ENCODE measurements at regions not wholly inside any gene's neighbourhood (a gene's known extent, or its start where the extent isn't known, plus 50 kb on each side); places are given as distances from the start of the nearest gene placed in this dataset.

GRCh38 chr11:134577751-134578395, 165.8 kb upstream of the B3GAT1 start:
- Mint-ChIP-seq H3K27me3 (peaks cover 8 to 32% (median 19%) of the 10 kb centered on the region in 5 donors), H3K4me1 (peaks cover 0 to 6% (median 0%) of the 10 kb centered on the region in 7 donors), H3K36me3 (no peaks in the 10 kb centered on the region), H3K27ac (no peak overlapping the region), H3K4me3 (no peak overlapping the region), H3K9me3 (peaks cover 0 to 2% (median 0%) of the 10 kb centered on the region in 11 donors)
- intact Hi-C loops (cut with micrococcal nuclease): no loop called here
- POLR2A ChIA-PET: no interaction called here
- H3K4me1 ChIP-seq (ENCODE audit: control insufficient read depth in 2 of 2, insufficient read depth in 2 of 2, low read length in 2 of 2): no peaks in the 10 kb centered on the region
- DNase-seq (no peak), ATAC-seq (no peak)
- H3K27me3 ChIP-seq (ENCODE audit: control insufficient read depth in 2 of 2, insufficient read depth in 2 of 2, low read length in 2 of 2): no peaks in the 10 kb centered on the region
- H3K36me3 ChIP-seq (ENCODE audit: control insufficient read depth in 2 of 3, insufficient read depth in 3 of 3, low read length in 3 of 3): no peaks in the 10 kb centered on the region
- no peak overlapping the region for H3K27ac ChIP-seq (ENCODE audit: low read depth, low read length)
- CTCF ChIA-PET: no interaction called here
- H3K4me3 ChIP-seq (ENCODE audit: low read length): no peak overlapping the region
- no peaks in the 10 kb centered on the region for H3K9me3 ChIP-seq (ENCODE audit: control insufficient read depth in 2 of 3, low read length in 3 of 3)

GRCh38 chr11:134576721-134577171, 164.7 kb upstream of the B3GAT1 start:
- peak in 1 of 9 donors; percentile 9 for DNase-seq
- Histone ChIP-seq H3K9me3 (ENCODE audit: control insufficient read depth in 2 of 3, low read length in 3 of 3) (no peaks in the 10 kb centered on the region), H3K4me1 (ENCODE audit: control insufficient read depth in 2 of 2, insufficient read depth in 2 of 2, low read length in 2 of 2) (no peaks in the 10 kb centered on the region), H3K4me3 (ENCODE audit: low read length) (no peak overlapping the region), H3K27ac (ENCODE audit: low read depth, low read length) (no peak overlapping the region), H3K27me3 (ENCODE audit: control insufficient read depth in 2 of 2, insufficient read depth in 2 of 2, low read length in 2 of 2) (no peaks in the 10 kb centered on the region), H3K36me3 (ENCODE audit: control insufficient read depth in 2 of 3, insufficient read depth in 3 of 3, low read length in 3 of 3) (no peaks in the 10 kb centered on the region)
- Mint-ChIP-seq H3K9me3 (no peaks in the 10 kb centered on the region), H3K36me3 (no peaks in the 10 kb centered on the region), H3K27ac (no peak overlapping the region), H3K27me3 (peaks cover 5 to 32% (median 19%) of the 10 kb centered on the region in 5 donors), H3K4me1 (no peaks in the 10 kb centered on the region), H3K4me3 (no peak overlapping the region)
- intact Hi-C loops (cut with micrococcal nuclease): no loop called here
- ChIA-PET POLR2A (no interaction called here), CTCF (no interaction called here)
- ATAC-seq: no peak

GRCh38 chr11:134576286-134576685, 164.2 kb upstream of the B3GAT1 start:
- Histone ChIP-seq H3K4me1 (ENCODE audit: control insufficient read depth in 2 of 2, insufficient read depth in 2 of 2, low read length in 2 of 2) (no peaks in the 10 kb centered on the region), H3K4me3 (ENCODE audit: low read length) (no peak overlapping the region), H3K27ac (ENCODE audit: low read depth, low read length) (no peak overlapping the region), H3K9me3 (ENCODE audit: control insufficient read depth in 2 of 3, low read length in 3 of 3) (no peaks in the 10 kb centered on the region), H3K27me3 (ENCODE audit: control insufficient read depth in 2 of 2, insufficient read depth in 2 of 2, low read length in 2 of 2) (no peaks in the 10 kb centered on the region), H3K36me3 (ENCODE audit: control insufficient read depth in 2 of 3, insufficient read depth in 3 of 3, low read length in 3 of 3) (no peaks in the 10 kb centered on the region)
- DNase-seq (no peak), ATAC-seq (no peak)
- Mint-ChIP-seq H3K4me3 (no peak overlapping the region), H3K9me3 (no peaks in the 10 kb centered on the region), H3K4me1 (no peaks in the 10 kb centered on the region), H3K36me3 (no peaks in the 10 kb centered on the region), H3K27me3 (peaks cover 3 to 32% (median 16%) of the 10 kb centered on the region in 5 donors), H3K27ac (no peak overlapping the region)
- POLR2A ChIA-PET: no interaction called here
- intact Hi-C loops (cut with micrococcal nuclease): no loop called here
- CTCF ChIA-PET: no interaction called here

- H3K9me3 Mint-ChIP-seq: no peaks in the 10 kb centered on the region
- no peak overlapping the region for H3K27ac ChIP-seq (ENCODE audit: low read depth, low read length)
- POLR2A ChIA-PET: no interaction called here
- ATAC-seq: no peak
- no peaks in the 10 kb centered on the region for H3K9me3 ChIP-seq (ENCODE audit: control insufficient read depth in 2 of 3, low read length in 3 of 3)
- H3K27me3 Mint-ChIP-seq: peaks cover 2 to 27% (median 12%) of the 10 kb centered on the region in 5 donors
- no peak overlapping the region for H3K27ac Mint-ChIP-seq
- H3K4me1 ChIP-seq (ENCODE audit: control insufficient read depth in 2 of 2, insufficient read depth in 2 of 2, low read length in 2 of 2): no peaks in the 10 kb centered on the region
- no peaks in the 10 kb centered on the region for H3K4me1 Mint-ChIP-seq
- no peak overlapping the region for H3K4me3 Mint-ChIP-seq
- H3K36me3 ChIP-seq (ENCODE audit: control insufficient read depth in 2 of 3, insufficient read depth in 3 of 3, low read length in 3 of 3): no peaks in the 10 kb centered on the region
- CTCF ChIA-PET: no interaction called here
- peak in 1 of 9 donors; percentile 8 for DNase-seq
- no peaks in the 10 kb centered on the region for H3K36me3 Mint-ChIP-seq
- H3K27me3 ChIP-seq (ENCODE audit: control insufficient read depth in 2 of 2, insufficient read depth in 2 of 2, low read length in 2 of 2): no peaks in the 10 kb centered on the region
- intact Hi-C loops (cut with micrococcal nuclease): no loop called here
- no peak overlapping the region for H3K4me3 ChIP-seq (ENCODE audit: low read length)
Measured at GRCh38 chr11:134575504-134576230, 163.6 kb upstream of the B3GAT1 start.

GRCh38 chr11:134574947-134575346, 162.9 kb upstream of the B3GAT1 start:
- Mint-ChIP-seq H3K4me1 (no peaks in the 10 kb centered on the region), H3K9me3 (no peaks in the 10 kb centered on the region), H3K36me3 (no peaks in the 10 kb centered on the region), H3K27ac (no peak overlapping the region), H3K27me3 (peaks cover 5 to 21% (median 9%) of the 10 kb centered on the region in 5 donors), H3K4me3 (no peak overlapping the region)
- no peaks in the 10 kb centered on the region for H3K9me3 ChIP-seq (ENCODE audit: control insufficient read depth in 2 of 3, low read length in 3 of 3)
- H3K27ac ChIP-seq (ENCODE audit: low read depth, low read length): no peak overlapping the region
- CTCF ChIA-PET: no interaction called here
- no peak for ATAC-seq
- H3K4me3 ChIP-seq (ENCODE audit: low read length): no peak overlapping the region
- POLR2A ChIA-PET: no interaction called here
- no peaks in the 10 kb centered on the region for H3K27me3 ChIP-seq (ENCODE audit: control insufficient read depth in 2 of 2, insufficient read depth in 2 of 2, low read length in 2 of 2)
- intact Hi-C loops (cut with micrococcal nuclease): no loop called here
- no peaks in the 10 kb centered on the region for H3K4me1 ChIP-seq (ENCODE audit: control insufficient read depth in 2 of 2, insufficient read depth in 2 of 2, low read length in 2 of 2)
- no peaks in the 10 kb centered on the region for H3K36me3 ChIP-seq (ENCODE audit: control insufficient read depth in 2 of 3, insufficient read depth in 3 of 3, low read length in 3 of 3)
- DNase-seq: peak in 1 of 9 donors; percentile 11

- intact Hi-C loops (cut with micrococcal nuclease): no loop called here
- Mint-ChIP-seq H3K27me3 (peaks cover 6 to 18% (median 9%) of the 10 kb centered on the region in 5 donors), H3K4me1 (no peaks in the 10 kb centered on the region), H3K36me3 (no peaks in the 10 kb centered on the region), H3K27ac (no peak overlapping the region), H3K9me3 (no peaks in the 10 kb centered on the region), H3K4me3 (no peak overlapping the region)
- POLR2A ChIA-PET: no interaction called here
- Histone ChIP-seq H3K36me3 (ENCODE audit: control insufficient read depth in 2 of 3, insufficient read depth in 3 of 3, low read length in 3 of 3) (no peaks in the 10 kb centered on the region), H3K4me1 (ENCODE audit: control insufficient read depth in 2 of 2, insufficient read depth in 2 of 2, low read length in 2 of 2) (no peaks in the 10 kb centered on the region), H3K27ac (ENCODE audit: low read depth, low read length) (no peak overlapping the region), H3K9me3 (ENCODE audit: control insufficient read depth in 2 of 3, low read length in 3 of 3) (no peaks in the 10 kb centered on the region), H3K27me3 (ENCODE audit: control insufficient read depth in 2 of 2, insufficient read depth in 2 of 2, low read length in 2 of 2) (no peaks in the 10 kb centered on the region), H3K4me3 (ENCODE audit: low read length) (no peak overlapping the region)
- CTCF ChIA-PET: no interaction called here
- ATAC-seq (no peak), DNase-seq (peak in 1 of 9 donors; percentile 13)
Measured at GRCh38 chr11:134574425-134574824, 162.4 kb upstream of the B3GAT1 start.

GRCh38 chr11:134573857-134574256, 161.8 kb upstream of the B3GAT1 start:
- ATAC-seq: no peak
- intact Hi-C loops (cut with micrococcal nuclease): no loop called here
- H3K27me3 ChIP-seq (ENCODE audit: control insufficient read depth in 2 of 2, insufficient read depth in 2 of 2, low read length in 2 of 2): no peaks in the 10 kb centered on the region
- H3K27ac ChIP-seq (ENCODE audit: low read depth, low read length): no peak overlapping the region
- H3K36me3 ChIP-seq (ENCODE audit: control insufficient read depth in 2 of 3, insufficient read depth in 3 of 3, low read length in 3 of 3): no peaks in the 10 kb centered on the region
- ChIA-PET POLR2A (no interaction called here), CTCF (no interaction called here)
- H3K9me3 ChIP-seq (ENCODE audit: control insufficient read depth in 2 of 3, low read length in 3 of 3): no peaks in the 10 kb centered on the region
- H3K27ac Mint-ChIP-seq: no peak overlapping the region
- no peaks in the 10 kb centered on the region for H3K36me3 Mint-ChIP-seq
- H3K4me3 Mint-ChIP-seq: no peak overlapping the region
- no peaks in the 10 kb centered on the region for H3K9me3 Mint-ChIP-seq
- no peaks in the 10 kb centered on the region for H3K4me1 ChIP-seq (ENCODE audit: control insufficient read depth in 2 of 2, insufficient read depth in 2 of 2, low read length in 2 of 2)
- H3K4me1 Mint-ChIP-seq: no peaks in the 10 kb centered on the region
- H3K27me3 Mint-ChIP-seq: peaks cover 6 to 16% (median 13%) of the 10 kb centered on the region in 5 donors
- H3K4me3 ChIP-seq (ENCODE audit: low read length): no peak overlapping the region
- DNase-seq: peak in 1 of 9 donors; percentile 16

Measured in naive thymus-derived CD4-positive, alpha-beta T cell (primary cell).